Fibroblast of pulmonary artery (primary cell): ENCODE measurements at regions not wholly inside any gene's neighbourhood (a gene's known extent, or its start where the extent isn't known, plus 50 kb on each side); places are given as distances from the start of the nearest gene placed in this dataset.

Experiments
- DNase-seq: peaks from one replicate; pipeline ENCODE4 v3.0.0-alpha.2; 2010; ENCODE audit warnings: low read depth
- H3K4me3 ChIP-seq: replicated peaks from 2 replicates; pipeline ENCODE4 v1.5.1; 2011; ENCODE audit warnings: low read depth, mild to moderate bottlenecking, control low read depth, low read length, moderate library complexity
- CTCF ChIP-seq: IDR thresholded peaks from 2 replicates; pipeline ENCODE4 v1.5.1; 2011; ENCODE audit warnings: mild to moderate bottlenecking, control low read depth, low read length, inconsistent platforms; ENCODE audit errors: missing control alignments

GRCh38 chr6:55960344-55960743 lies 85.0 kb upstream of the BMP5 start:
- TF ChIP-seq CTCF, result no peak
- H3K4me3 ChIP-seq, result no peak overlapping the region
- no peak for DNase-seq

- TF ChIP-seq CTCF, result no peak
- H3K4me3 ChIP-seq, result no peak overlapping the region
- DNase-seq, result no peak
Observed at GRCh38 chr6:55958790-55959189, 83.4 kb upstream of the BMP5 start.

GRCh38 chr6:55957961-55958422 lies 82.6 kb upstream of the BMP5 start:
- peak; percentile 46 for DNase-seq
- H3K4me3 ChIP-seq, result no peak overlapping the region
- no peak for TF ChIP-seq CTCF

- no peak for DNase-seq
- no peak overlapping the region for H3K4me3 ChIP-seq
- no peak for TF ChIP-seq CTCF
Observed at GRCh38 chr6:55955684-55956083, 80.3 kb upstream of the BMP5 start.

GRCh38 chr6:55954436-55954835 lies 79.0 kb upstream of the BMP5 start:
- TF ChIP-seq CTCF, result no peak
- no peak overlapping the region for H3K4me3 ChIP-seq
- no peak for DNase-seq

- H3K4me3 ChIP-seq, result peak overlapping the region; percentile 6
- peak; percentile 78 for DNase-seq
- TF ChIP-seq CTCF, result peak; percentile 51
Observed at GRCh38 chr6:55953335-55953734, 77.9 kb upstream of the BMP5 start.

GRCh38 chr6:55950071-55950814 lies 74.9 kb upstream of the BMP5 start:
- H3K4me3 ChIP-seq, result no peak overlapping the region
- TF ChIP-seq CTCF, result no peak
- no peak for DNase-seq
